ENCODE measurements at regions not wholly inside any gene's neighbourhood (a gene's known extent, or its start where the extent isn't known, plus 50 kb on each side); places are given as distances from the start of the nearest gene placed in this dataset.

DNA sequence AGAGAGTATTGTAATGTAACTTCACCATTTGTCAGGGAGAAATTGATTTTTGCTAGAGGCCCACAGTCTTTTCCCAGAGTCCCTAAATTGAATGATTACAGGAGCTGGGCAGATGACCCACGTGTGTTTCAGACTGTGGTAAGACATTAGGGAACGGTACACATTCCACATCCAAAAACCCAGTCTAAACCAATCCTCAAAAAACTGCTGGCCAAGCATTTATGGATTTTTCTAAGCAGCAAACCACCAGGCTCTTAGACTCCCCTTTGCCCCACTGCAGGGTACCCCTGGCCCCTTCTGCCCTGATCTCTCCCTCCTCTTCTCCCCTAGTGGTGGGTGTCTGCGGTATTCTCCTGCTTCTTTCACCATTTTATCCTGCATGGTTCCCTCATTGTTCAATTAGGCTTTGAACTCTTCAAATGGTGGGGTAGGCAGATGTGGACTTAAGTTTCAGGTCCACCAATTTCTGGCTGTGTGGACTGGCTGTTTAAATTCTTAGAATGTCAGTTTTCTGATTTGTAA is 135.5 kb upstream of the SORCS3 start:
- no peak for TF ChIP-seq CTCF (IDR thresholded peaks at IDR 0.05)
- Histone ChIP-seq H3K36me3 (no peaks in the 10 kb centered on the region), H3K9me3 (no peaks in the 10 kb centered on the region), H3K27ac (no peak overlapping the region), H3K4me1 (ENCODE audit: control insufficient read depth in 1 of 2, low read depth in 2 of 2) (no peaks in the 10 kb centered on the region), H3K4me3 (no peak overlapping the region), H3K27me3 (replicated peaks; ENCODE audit: insufficient read depth) (no peaks in the 10 kb centered on the region)
- DNase-seq (ENCODE audit: low spot score) (no peak), ATAC-seq (ENCODE audit: insufficient number of reproducible peaks, low FRiP score, low read depth) (no peak)

GRCh38 chr10:104509981-104510380 is 131.1 kb upstream of the SORCS3 start:
- no peaks in the 10 kb centered on the region for H3K9me3 ChIP-seq
- no peak overlapping the region for H3K4me3 ChIP-seq
- no peaks in the 10 kb centered on the region for H3K27me3 ChIP-seq (replicated peaks; ENCODE audit: insufficient read depth)
- DNase-seq (ENCODE audit: low spot score) (no peak), ATAC-seq (ENCODE audit: insufficient number of reproducible peaks, low FRiP score, low read depth) (no peak)
- H3K4me1 ChIP-seq (ENCODE audit: control insufficient read depth in 1 of 2, low read depth in 2 of 2): no peaks in the 10 kb centered on the region
- no peak overlapping the region for H3K27ac ChIP-seq
- TF ChIP-seq CTCF (IDR thresholded peaks at IDR 0.05): no peak
- H3K36me3 ChIP-seq: no peaks in the 10 kb centered on the region

- no peaks in the 10 kb centered on the region for H3K4me1 ChIP-seq (ENCODE audit: control insufficient read depth in 1 of 2, low read depth in 2 of 2)
- no peaks in the 10 kb centered on the region for H3K9me3 ChIP-seq
- no peak overlapping the region for H3K4me3 ChIP-seq
- H3K36me3 ChIP-seq: no peaks in the 10 kb centered on the region
- ATAC-seq (ENCODE audit: insufficient number of reproducible peaks, low FRiP score, low read depth) (no peak), DNase-seq (ENCODE audit: low spot score) (no peak)
- no peak for TF ChIP-seq CTCF (IDR thresholded peaks at IDR 0.05)
- H3K27ac ChIP-seq: no peak overlapping the region
- no peaks in the 10 kb centered on the region for H3K27me3 ChIP-seq (replicated peaks; ENCODE audit: insufficient read depth)
Observed at GRCh38 chr10:104510644-104511043, 130.4 kb upstream of the SORCS3 start.

DNA sequence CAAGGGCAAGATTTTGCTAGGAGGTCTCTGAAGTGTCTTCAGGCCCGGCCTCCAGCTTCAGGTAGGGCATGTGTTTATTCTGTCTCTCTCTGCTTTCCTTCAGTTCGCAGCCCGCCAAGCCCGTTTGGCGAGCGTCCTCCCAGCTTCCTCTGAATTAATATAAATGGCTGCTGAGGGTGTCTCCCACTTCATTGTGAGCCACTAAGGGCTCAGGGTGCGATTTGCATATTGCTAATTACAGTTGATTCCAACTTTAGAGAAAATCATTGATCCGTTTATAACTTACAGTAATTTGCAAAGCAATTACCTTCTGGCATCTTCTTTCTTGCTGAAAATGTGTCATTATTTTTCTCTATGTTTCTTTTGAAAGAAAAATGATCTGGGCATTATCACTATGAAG is 128.3 kb upstream of the SORCS3 start:
- no peak for TF ChIP-seq CTCF (IDR thresholded peaks at IDR 0.05)
- Histone ChIP-seq H3K4me3 (no peak overlapping the region), H3K9me3 (no peaks in the 10 kb centered on the region), H3K27me3 (replicated peaks; ENCODE audit: insufficient read depth) (no peaks in the 10 kb centered on the region), H3K4me1 (ENCODE audit: control insufficient read depth in 1 of 2, low read depth in 2 of 2) (no peaks in the 10 kb centered on the region), H3K27ac (no peak overlapping the region), H3K36me3 (no peaks in the 10 kb centered on the region)
- no peak for ATAC-seq (ENCODE audit: insufficient number of reproducible peaks, low FRiP score, low read depth)
- DNase-seq (ENCODE audit: low spot score): no peak

DNA sequence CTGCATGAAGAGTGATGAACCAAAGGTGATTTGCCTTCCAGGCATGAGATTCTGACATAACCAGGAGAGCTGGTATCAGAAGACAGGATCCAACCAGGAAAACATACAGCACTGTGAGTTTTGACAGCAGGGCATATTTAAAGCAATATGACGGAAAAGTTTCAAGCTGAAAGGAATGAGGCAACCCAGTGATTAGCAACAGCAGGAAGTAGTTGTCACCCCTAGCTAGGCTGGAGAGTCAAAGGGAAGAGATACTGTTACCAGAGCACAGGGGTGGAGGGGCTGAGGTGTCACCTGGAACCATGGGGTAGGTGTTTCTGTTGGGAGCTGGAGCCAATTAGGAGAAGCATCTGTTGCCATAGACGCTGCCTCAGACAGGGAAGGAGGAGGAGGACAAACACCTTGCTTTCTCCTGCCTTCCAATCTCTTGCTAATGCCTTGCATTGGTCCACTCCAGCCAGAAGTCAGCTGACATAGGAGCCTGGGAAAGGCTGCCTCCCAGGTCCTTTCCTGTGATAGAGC is 125.4 kb upstream of the SORCS3 start:
- no peak for TF ChIP-seq CTCF (IDR thresholded peaks at IDR 0.05)
- ATAC-seq (ENCODE audit: insufficient number of reproducible peaks, low FRiP score, low read depth) (no peak), DNase-seq (ENCODE audit: low spot score) (no peak)
- Histone ChIP-seq H3K9me3 (no peaks in the 10 kb centered on the region), H3K4me1 (ENCODE audit: control insufficient read depth in 1 of 2, low read depth in 2 of 2) (no peaks in the 10 kb centered on the region), H3K27me3 (replicated peaks; ENCODE audit: insufficient read depth) (no peaks in the 10 kb centered on the region), H3K36me3 (no peaks in the 10 kb centered on the region), H3K27ac (no peak overlapping the region), H3K4me3 (no peak overlapping the region)
